MCF 10A (cell line): ENCODE measurements at regions not wholly inside any gene's neighbourhood (a gene's known extent, or its start where the extent isn't known, plus 50 kb on each side); places are given as distances from the start of the nearest gene placed in this dataset.

ENCODE experiments used
- BruUV-seq: library from RNA; stranded (reverse); fragments of 400-500 nt; replicated peaks from 2 replicates; lab custom pipeline; 2021; lab: Mats Ljungman, UMichigan
- CTCF ChIA-PET: fragments of 300-600 bp; sonication (Branson Sonifier 250); formaldehyde crosslinking; extraction: SDS; loops from one replicate; lab custom pipeline; 2021; ENCODE audit warnings: antibody characterized with exemption, inconsistent platforms; lab: Yijun Ruan, JAX
- POLR2A ChIA-PET: fragments of 300-600, 350-650 bp; sonication (Branson Sonifier 250); formaldehyde crosslinking; extraction: SDS; loops from one replicate; lab custom pipeline; 2020; ENCODE audit warnings: antibody characterized with exemption, inconsistent platforms; lab: Yijun Ruan, JAX
- DNase-seq: peaks from one replicate; pipeline ENCODE4 v3.0.0-alpha.2; 2018; ENCODE audit not compliant: unreplicated experiment
- H3K27ac Mint-ChIP-seq: one replicate; pipeline ENCODE4 v1.8.0; 2022; ENCODE audit warnings: mild to moderate bottlenecking, low read depth, mixed read lengths; ENCODE audit not compliant: unreplicated experiment
- H3K27me3 Mint-ChIP-seq: one replicate; pipeline ENCODE4 v1.8.0; 2022; ENCODE audit warnings: mixed read lengths; ENCODE audit not compliant: insufficient read depth, unreplicated experiment
- H3K36me3 Mint-ChIP-seq: one replicate; pipeline ENCODE4 v1.8.0; 2022; ENCODE audit warnings: mild to moderate bottlenecking, moderate library complexity, mixed read lengths; ENCODE audit not compliant: insufficient read depth, unreplicated experiment
- H3K4me1 Mint-ChIP-seq: one replicate; pipeline ENCODE4 v1.8.0; 2022; ENCODE audit warnings: mixed read lengths; ENCODE audit not compliant: insufficient read depth, unreplicated experiment
- H3K4me3 Mint-ChIP-seq: one replicate; pipeline ENCODE4 v1.8.0; 2022; ENCODE audit warnings: mild to moderate bottlenecking, moderate library complexity, mixed read lengths; ENCODE audit not compliant: unreplicated experiment
- H3K9me3 Mint-ChIP-seq: one replicate; pipeline ENCODE4 v1.8.0; 2022; ENCODE audit warnings: mixed read lengths; ENCODE audit not compliant: unreplicated experiment
- CTCF ChIP-seq: fragments of 200-600 bp; IDR thresholded peaks from one replicate; pipeline ENCODE4 v1.8.0; 2022; ENCODE audit warnings: antibody characterized with exemption, mild to moderate bottlenecking; ENCODE audit not compliant: unreplicated experiment
- intact Hi-C: fragments of 100-400 bp; cut with micrococcal nuclease; formaldehyde crosslinking; loops from 2 replicates; pipeline ENCODE4 v1.14.1; 2022

- intact Hi-C loops: loop anchor here (5.0 kb wide), 1 partner anchor 41 kb away; no protein-coding TSS in a partner anchor
- ChIA-PET CTCF (interaction anchor here (0.7 kb wide), 1 partner anchor 533 kb away, joined by 3 read pairs; no protein-coding TSS in a partner anchor), POLR2A (no interaction called here)
- no TSS peak for BruUV-seq
- Mint-ChIP-seq H3K9me3 (no peaks in the 10 kb centered on the region), H3K27me3 (no peaks in the 10 kb centered on the region), H3K36me3 (no peaks in the 10 kb centered on the region), H3K4me3 (no peak overlapping the region), H3K4me1 (peaks cover 13% of the 10 kb centered on the region), H3K27ac (no peak overlapping the region)
- no peak for TF ChIP-seq CTCF
- no peak for DNase-seq
Measured at GRCh38 chr20:40603057-40603651, 85.9 kb downstream of the MAFB start.

- H3K4me3 Mint-ChIP-seq: no peak overlapping the region
- no TSS peak for BruUV-seq
- ChIA-PET CTCF (interaction anchor here (0.7 kb wide), 2 partner anchors 58 to 533 kb away, joined by 3 read pairs; no protein-coding TSS in a partner anchor), POLR2A (interaction anchor here (1.0 kb wide), 1 partner anchor 28 kb away, joined by 3 read pairs; no protein-coding TSS in a partner anchor)
- H3K27ac Mint-ChIP-seq: no peak overlapping the region
- no peak for DNase-seq
- H3K27me3 Mint-ChIP-seq: no peaks in the 10 kb centered on the region
- no peaks in the 10 kb centered on the region for H3K9me3 Mint-ChIP-seq
- TF ChIP-seq CTCF: no peak
- H3K4me1 Mint-ChIP-seq: peaks cover 11% of the 10 kb centered on the region
- H3K36me3 Mint-ChIP-seq: no peaks in the 10 kb centered on the region
- intact Hi-C loops: loop anchor here (5.0 kb wide), 1 partner anchor 40 kb away; no protein-coding TSS in a partner anchor
Measured at GRCh38 chr20:40602381-40602780, 86.7 kb downstream of the MAFB start.

- Mint-ChIP-seq H3K27me3 (no peaks in the 10 kb centered on the region), H3K4me3 (no peak overlapping the region), H3K36me3 (no peaks in the 10 kb centered on the region), H3K9me3 (no peaks in the 10 kb centered on the region), H3K4me1 (peaks cover 7% of the 10 kb centered on the region), H3K27ac (peak overlapping the region; percentile 83)
- DNase-seq: peak; percentile 57
- ChIA-PET CTCF (interaction anchor here (0.6 to 1.5 kb wide), 2 partner anchors 8 to 10 kb away, joined by 3 to 4 read pairs; no protein-coding TSS in a partner anchor), POLR2A (interaction anchor here (0.6 to 2.0 kb wide), 12 partner anchors 8 to 130 kb away, joined by 3 to 7 read pairs (median 4); partner anchors contain the start of gene MAFB)
- intact Hi-C loops: loop anchor here (2.0 to 5.0 kb wide), 2 partner anchors 38 to 88 kb away; partner anchors contain the start of gene MAFB
- no peak for TF ChIP-seq CTCF
- BruUV-seq: TSS peak; percentile 90
Measured at GRCh38 chr20:40600441-40601219, 88.4 kb downstream of the MAFB start.

GRCh38 chr20:40599987-40600386 lies 89.0 kb downstream of the MAFB start:
- DNase-seq: no peak
- no peaks in the 10 kb centered on the region for H3K36me3 Mint-ChIP-seq
- no peak overlapping the region for H3K4me3 Mint-ChIP-seq
- TF ChIP-seq CTCF: no peak
- peaks cover 7% of the 10 kb centered on the region for H3K4me1 Mint-ChIP-seq
- peak overlapping the region; percentile 83 for H3K27ac Mint-ChIP-seq
- H3K9me3 Mint-ChIP-seq: no peaks in the 10 kb centered on the region
- POLR2A ChIA-PET: interaction anchor here (1.0 to 2.0 kb wide), 7 partner anchors 8 to 110 kb away, joined by 3 to 7 read pairs (median 4); partner anchors contain the start of gene MAFB
- intact Hi-C loops: loop anchor here (2.0 to 5.0 kb wide), 2 partner anchors 38 to 89 kb away; partner anchors contain the start of gene MAFB
- no peaks in the 10 kb centered on the region for H3K27me3 Mint-ChIP-seq
- CTCF ChIA-PET: interaction anchor here (1.5 kb wide), 1 partner anchor 11 kb away, joined by 4 read pairs; no protein-coding TSS in a partner anchor
- TSS peak; percentile 75 for BruUV-seq
